Fibroblast of lung (primary cell): ENCODE measurements at regions not wholly inside any gene's neighbourhood (a gene's known extent, or its start where the extent isn't known, plus 50 kb on each side); places are given as distances from the start of the nearest gene placed in this dataset.

Experiments
- DNase-seq, 2 donors: peaks; one replicate each; pipeline versions ENCODE4 v3.0.0 to v3.0.0-alpha.2; 2010; ENCODE audit warnings: low read depth in 2 of 2
- H2AFZ ChIP-seq: 2 replicates; pipeline ENCODE4 v1.5.1; 2012; ENCODE audit warnings: low read length, control low read depth, inconsistent platforms
- H3K27ac ChIP-seq: 2 replicates; pipeline ENCODE4 v1.5.1; 2011; ENCODE audit warnings: low read length, control low read depth; ENCODE audit not compliant: insufficient read depth
- H3K27me3 ChIP-seq: 2 replicates; pipeline ENCODE4 v1.5.1; 2011; ENCODE audit warnings: mild to moderate bottlenecking, low read length; ENCODE audit not compliant: control insufficient read depth, insufficient read depth
- H3K36me3 ChIP-seq: 2 replicates; pipeline ENCODE4 v1.5.1; 2011; ENCODE audit warnings: low read length; ENCODE audit not compliant: control insufficient read depth, insufficient read depth
- H3K4me1 ChIP-seq: 2 replicates; pipeline ENCODE4 v1.5.1; 2011; ENCODE audit warnings: low read length; ENCODE audit not compliant: control insufficient read depth, insufficient read depth; ENCODE audit errors: extremely low read depth
- H3K4me2 ChIP-seq: 2 replicates; pipeline ENCODE4 v1.5.1; 2011; ENCODE audit warnings: low read length, control low read depth; ENCODE audit not compliant: insufficient read depth; ENCODE audit errors: extremely low read depth
- H3K4me3 ChIP-seq, 4 experiments: fragments of 200-600 bp in 1 of 4; sonication (generic) in 1 of 4; replicated peaks in 1 of 4; 2 replicates each; pipeline ENCODE4 v1.5.1; 2011 to 2016; ENCODE audit warnings: low read length in 4 of 4, low read depth in 3 of 4, mild to moderate bottlenecking in 3 of 4, control low read depth in 2 of 4, inconsistent platforms in 1 of 4, mixed read lengths in 1 of 4; ENCODE audit not compliant: insufficient read depth in 1 of 4; ENCODE audit errors: control extremely low read depth in 1 of 4
- H3K79me2 ChIP-seq: 2 replicates; pipeline ENCODE4 v1.5.1; 2012; ENCODE audit warnings: mild to moderate bottlenecking, low read length, inconsistent platforms; ENCODE audit not compliant: control insufficient read depth, insufficient read depth
- H3K9ac ChIP-seq: 2 replicates; pipeline ENCODE4 v1.5.1; 2011; ENCODE audit warnings: mild to moderate bottlenecking, low read length, control low read depth; ENCODE audit not compliant: insufficient read depth
- H3K9me3 ChIP-seq: 2 replicates; pipeline ENCODE4 v1.5.1; 2012; ENCODE audit warnings: low read depth, low read length; ENCODE audit not compliant: control insufficient read depth, insufficient read depth
- H4K20me1 ChIP-seq: 2 replicates; pipeline ENCODE4 v1.5.1; 2011; ENCODE audit warnings: low read length; ENCODE audit not compliant: control insufficient read depth, insufficient read depth; ENCODE audit errors: extremely low read depth
- CTCF ChIP-seq, 2 donors: IDR thresholded peaks in 1 of 2; conservative IDR thresholded peaks in 1 of 2; 1 replicate in 1 of 2; 2 replicates in 1 of 2; pipeline ENCODE4 v1.5.1; 2011 to 2012; ENCODE audit warnings: low read length in 2 of 2, control low read depth in 1 of 2, inconsistent platforms in 1 of 2, low read depth in 1 of 2, mild to moderate bottlenecking in 1 of 2
- EZH2 ChIP-seq: IDR thresholded peaks from 2 replicates; pipeline ENCODE4 v1.5.1; 2012; ENCODE audit warnings: low read length, control low read depth, mild to moderate bottlenecking; ENCODE audit errors: missing control alignments

- Histone ChIP-seq H3K27ac (no peak overlapping the region), H3K4me2 (no peak overlapping the region), H3K36me3 (no peaks in the 10 kb centered on the region), H3K27me3 (no peaks in the 10 kb centered on the region), H3K9me3 (no peaks in the 10 kb centered on the region), H4K20me1 (no peaks in the 10 kb centered on the region), H3K79me2 (no peaks in the 10 kb centered on the region), H3K9ac (no peak overlapping the region), H2AFZ (no peak overlapping the region), H3K4me1 (no peaks in the 10 kb centered on the region), H3K4me3 (no peak overlapping the region)
- TF ChIP-seq EZH2 = no peak
- no peak for DNase-seq
Measured at GRCh38 chr9:30746589-30746988, 1637.9 kb upstream of the ACO1 start.

GRCh38 chr9:30757723-30758122 is 1626.7 kb upstream of the ACO1 start:
- Histone ChIP-seq H3K9ac (no peak overlapping the region), H2AFZ (no peak overlapping the region), H3K4me1 (no peaks in the 10 kb centered on the region), H3K79me2 (no peaks in the 10 kb centered on the region), H3K27ac (no peak overlapping the region), H3K9me3 (no peaks in the 10 kb centered on the region), H3K4me3 (no peak overlapping the region), H3K4me2 (no peak overlapping the region), H3K36me3 (no peaks in the 10 kb centered on the region), H3K27me3 (no peaks in the 10 kb centered on the region), H4K20me1 (no peaks in the 10 kb centered on the region)
- no peak for DNase-seq
- no peak for TF ChIP-seq EZH2
- TF ChIP-seq CTCF (conservative IDR thresholded peaks at IDR 0.05 in 1 of 2, IDR thresholded peaks at IDR 0.05 in 1 of 2; ENCODE audit: low read depth in 1 of 2, low read length in 2 of 2) = no peak

GRCh38 chr9:30758726-30759446 is 1625.6 kb upstream of the ACO1 start:
- no peak overlapping the region for H3K4me2 ChIP-seq
- no peaks in the 10 kb centered on the region for H3K9me3 ChIP-seq
- no peaks in the 10 kb centered on the region for H3K27me3 ChIP-seq
- no peak overlapping the region for H3K9ac ChIP-seq
- no peaks in the 10 kb centered on the region for H3K79me2 ChIP-seq
- no peak for DNase-seq
- no peak for TF ChIP-seq CTCF (conservative IDR thresholded peaks at IDR 0.05 in 1 of 2, IDR thresholded peaks at IDR 0.05 in 1 of 2; ENCODE audit: low read depth in 1 of 2, low read length in 2 of 2)
- no peak for TF ChIP-seq EZH2
- no peaks in the 10 kb centered on the region for H3K36me3 ChIP-seq
- no peak overlapping the region for H3K4me3 ChIP-seq
- no peak overlapping the region for H2AFZ ChIP-seq
- no peaks in the 10 kb centered on the region for H3K4me1 ChIP-seq
- no peak overlapping the region for H3K27ac ChIP-seq
- no peaks in the 10 kb centered on the region for H4K20me1 ChIP-seq
